ENCODE measurements at regions not wholly inside any gene's neighbourhood (a gene's known extent, or its start where the extent isn't known, plus 50 kb on each side); places are given as distances from the start of the nearest gene placed in this dataset.

GRCh38 chr21:24188506-24188905 is 1418.8 kb downstream of the MRPL39 start:
- no peak for DNase-seq

GRCh38 chr21:24183077-24183476 is 1424.2 kb downstream of the MRPL39 start:
- no peak for DNase-seq

GRCh38 chr21:24179110-24179509 is 1428.2 kb downstream of the MRPL39 start:
- no peak for DNase-seq

- no peak for DNase-seq
Observed at GRCh38 chr21:24175106-24175505, 1432.2 kb downstream of the MRPL39 start.

GRCh38 chr21:24171736-24172135 is 1435.5 kb downstream of the MRPL39 start:
- DNase-seq: no peak

- DNase-seq: no peak
Observed at GRCh38 chr21:24163539-24163938, 1443.7 kb downstream of the MRPL39 start.

GRCh38 chr21:24160528-24160927 is 1446.8 kb downstream of the MRPL39 start:
- no peak for DNase-seq

GRCh38 chr21:24153137-24153536 is 1454.1 kb downstream of the MRPL39 start:
- no peak for DNase-seq

- DNase-seq: no peak
Observed at GRCh38 chr21:24150753-24151152, 1456.5 kb downstream of the MRPL39 start.

- no peak for DNase-seq
Observed at GRCh38 chr21:24148461-24148860, 1458.8 kb downstream of the MRPL39 start.

- DNase-seq: no peak
Observed at GRCh38 chr21:24147674-24148073, 1459.6 kb downstream of the MRPL39 start.

- no peak for DNase-seq
Observed at GRCh38 chr21:24131056-24131455, 1476.2 kb downstream of the MRPL39 start.

GRCh38 chr21:24127651-24128050 is 1479.6 kb downstream of the MRPL39 start:
- DNase-seq: no peak

GRCh38 chr21:24123785-24124184 is 1483.5 kb downstream of the MRPL39 start:
- no peak for DNase-seq

GRCh38 chr21:24118738-24119459 is 1488.4 kb downstream of the MRPL39 start:
- no peak for DNase-seq

- DNase-seq: no peak
Observed at GRCh38 chr21:24115141-24115540, 1492.1 kb downstream of the MRPL39 start.

- no peak for DNase-seq
Observed at GRCh38 chr21:24112020-24112419, 1495.3 kb downstream of the MRPL39 start.

GRCh38 chr21:24110846-24111245 is 1496.4 kb downstream of the MRPL39 start:
- DNase-seq: no peak

- DNase-seq: no peak
Observed at GRCh38 chr21:24097181-24097580, 1510.1 kb downstream of the MRPL39 start.

GRCh38 chr21:24096651-24097050 is 1510.6 kb downstream of the MRPL39 start:
- DNase-seq: no peak

- no peak for DNase-seq
Observed at GRCh38 chr21:24093032-24093431, 1514.2 kb downstream of the MRPL39 start.

GRCh38 chr21:24076179-24076578 is 1531.1 kb downstream of the MRPL39 start:
- no peak for DNase-seq

GRCh38 chr21:24055696-24056095 is 1551.6 kb downstream of the MRPL39 start:
- DNase-seq: no peak

- DNase-seq: no peak
Observed at GRCh38 chr21:24050231-24050630, 1557.0 kb downstream of the MRPL39 start.

- no peak for DNase-seq
Observed at GRCh38 chr21:24046829-24047443, 1560.3 kb downstream of the MRPL39 start.

Data from 8988T (cell line).